Liver (tissue), 8 donors: ENCODE measurements at regions not wholly inside any gene's neighbourhood (a gene's known extent, or its start where the extent isn't known, plus 50 kb on each side); places are given as distances from the start of the nearest gene placed in this dataset.

Experiments
- DNase-seq: peaks from one replicate; pipeline ENCODE4 v3.0.0-alpha.2; 2017; ENCODE audit warnings: low spot score
- H3K27ac ChIP-seq, 2 donors: one replicate each; pipeline ENCODE4 v1.7.0; 2013; ENCODE audit warnings: inconsistent platforms in 2 of 2, low read length in 2 of 2, control low read depth in 1 of 2, low read depth in 1 of 2, mild to moderate bottlenecking in 1 of 2
- H3K27me3 ChIP-seq, 4 donors: one replicate each; pipeline versions ENCODE4 v1.6.1 to v1.7.0; 2013; ENCODE audit warnings: low read length in 3 of 4, inconsistent platforms in 1 of 4, mild to moderate bottlenecking in 1 of 4, moderate library complexity in 1 of 4; ENCODE audit not compliant: control insufficient read depth in 4 of 4, insufficient read depth in 4 of 4
- H3K36me3 ChIP-seq, 4 donors: one replicate each; pipeline versions ENCODE4 v1.6.1 to v1.7.0; 2013; ENCODE audit warnings: low read length in 3 of 4, mild to moderate bottlenecking in 3 of 4, low read depth in 1 of 4, moderate library complexity in 1 of 4; ENCODE audit not compliant: control insufficient read depth in 4 of 4, insufficient read depth in 3 of 4
- H3K4me1 ChIP-seq, 4 donors: one replicate each; pipeline versions ENCODE4 v1.6.1 to v1.7.0; 2013; ENCODE audit warnings: low read length in 3 of 4, mild to moderate bottlenecking in 3 of 4, moderate library complexity in 1 of 4; ENCODE audit not compliant: control insufficient read depth in 4 of 4, insufficient read depth in 4 of 4
- H3K4me3 ChIP-seq, 3 donors: one replicate each; pipeline versions ENCODE4 v1.6.1 to v1.7.0; 2013; ENCODE audit warnings: low read length in 3 of 3, control low read depth in 1 of 3, low read depth in 1 of 3, mild to moderate bottlenecking in 1 of 3
- H3K9ac ChIP-seq, 2 donors: one replicate each; pipeline ENCODE4 v1.7.0; 2013; ENCODE audit warnings: low read length in 2 of 2, mild to moderate bottlenecking in 2 of 2, moderate library complexity in 2 of 2, control low read depth in 1 of 2, low read depth in 1 of 2
- H3K9me3 ChIP-seq, 4 donors: one replicate each; pipeline versions ENCODE4 v1.6.1 to v1.7.0; 2013; ENCODE audit warnings: low read length in 3 of 4; ENCODE audit not compliant: control insufficient read depth in 4 of 4
- EGR1 ChIP-seq, 2 donors: IDR thresholded peaks; 2 replicates each; pipeline ENCODE4 v1.6.1; 2016 to 2018; ENCODE audit warnings: antibody characterized with exemption in 2 of 2, low read depth in 2 of 2
- FOXA1 ChIP-seq: IDR thresholded peaks from 2 replicates; pipeline ENCODE4 v1.6.1; 2016; ENCODE audit warnings: antibody characterized with exemption
- FOXA2 ChIP-seq: IDR thresholded peaks from 2 replicates; pipeline ENCODE4 v1.6.1; 2016; ENCODE audit warnings: antibody characterized with exemption
- GABPA ChIP-seq, 2 donors: IDR thresholded peaks in 1 of 2; conservative IDR thresholded peaks in 1 of 2; 2 replicates each; pipeline ENCODE4 v1.6.1; 2016; ENCODE audit warnings: antibody characterized with exemption in 2 of 2, mild to moderate bottlenecking in 1 of 2, moderate library complexity in 1 of 2
- HNF4A ChIP-seq, 2 donors: conservative IDR thresholded peaks; 2 replicates each; pipeline ENCODE4 v1.6.1; 2016; ENCODE audit warnings: antibody characterized with exemption in 2 of 2, mild to moderate bottlenecking in 2 of 2
- HNF4G ChIP-seq: IDR thresholded peaks from 2 replicates; pipeline ENCODE4 v1.6.1; 2016; ENCODE audit warnings: antibody characterized with exemption
- NR2F2 ChIP-seq: IDR thresholded peaks from 2 replicates; pipeline ENCODE4 v1.6.1; 2016; ENCODE audit warnings: antibody characterized with exemption
- RAD21 ChIP-seq, 2 donors: IDR thresholded peaks; 2 replicates each; pipeline ENCODE4 v1.6.1; 2016; ENCODE audit warnings: antibody characterized with exemption in 2 of 2, mild to moderate bottlenecking in 2 of 2
- RXRA ChIP-seq, 2 donors: IDR thresholded peaks; 2 replicates each; pipeline ENCODE4 v1.6.1; 2017 to 2018; ENCODE audit warnings: antibody characterized with exemption in 2 of 2, mild to moderate bottlenecking in 1 of 2
- SP1 ChIP-seq: IDR thresholded peaks from 2 replicates; pipeline ENCODE4 v1.6.1; 2018; ENCODE audit warnings: antibody characterized with exemption, mild to moderate bottlenecking
- YY1 ChIP-seq: IDR thresholded peaks from 2 replicates; pipeline ENCODE4 v1.6.1; 2016; ENCODE audit warnings: antibody characterized with exemption, mild to moderate bottlenecking
- WGBS: extraction: QIAGEN DNeasy Blood & Tissue Kit; methylation state at CpG from one replicate; pipeline ENCODE4 v1.1.7; 2013; 5-methylcytosine and 5-hydroxymethylcytosine counted together
- TF ChIP-seq, protein P1 (sequence below): fragments of 150-350 bp; IDR thresholded peaks from 2 replicates; pipeline ENCODE4 v1.5.1; 2017; ENCODE audit warnings: improper control_type of control experiment, low read depth, low read length; ENCODE audit not compliant: missing input control
- TF ChIP-seq, protein P2 (sequence below): IDR thresholded peaks from 2 replicates; pipeline ENCODE4 v1.6.1; 2016; ENCODE audit warnings: antibody characterized with exemption
- TF ChIP-seq, protein P3 (sequence below): IDR thresholded peaks from 2 replicates; pipeline ENCODE4 v1.6.1; 2016; ENCODE audit warnings: antibody characterized with exemption
- TF ChIP-seq, protein P4 (sequence below): IDR thresholded peaks from 2 replicates; pipeline ENCODE4 v1.6.1; 2016; ENCODE audit warnings: antibody characterized with exemption
- donor health status: healthy.
- donor health status: healthy.
- donor health status: healthy.
- donor health status: healthy.
- donor health status: healthy.

DNA sequence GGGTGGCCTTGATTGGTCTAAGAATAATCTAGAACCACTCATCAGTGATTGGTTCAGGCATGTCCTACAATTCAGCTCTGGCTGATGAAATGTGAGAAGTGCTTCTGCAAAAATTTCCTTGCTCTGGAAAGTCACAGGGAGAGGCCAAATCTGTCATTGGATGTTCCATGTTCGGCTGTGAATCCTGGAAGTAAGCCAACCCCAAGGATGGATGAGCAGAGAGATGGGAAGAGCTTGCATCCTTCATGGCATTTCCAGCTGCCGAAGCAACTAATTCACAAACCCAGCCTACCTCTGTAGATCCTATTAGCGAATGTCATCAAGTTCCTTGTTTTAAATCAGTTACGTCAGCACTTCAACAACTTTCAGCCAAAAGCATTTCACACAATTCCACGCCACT, 187.2 kb upstream of the SOX4 start:
- H3K9ac ChIP-seq: no peak overlapping the region
- WGBS: 91% methylated on average over 5 of the region's 5 CpGs
- no peak for TF ChIP-seq SP1
- no peak for TF ChIP-seq RXRA (IDR thresholded peaks at IDR 0.05)
- TF ChIP-seq, protein P1, sequence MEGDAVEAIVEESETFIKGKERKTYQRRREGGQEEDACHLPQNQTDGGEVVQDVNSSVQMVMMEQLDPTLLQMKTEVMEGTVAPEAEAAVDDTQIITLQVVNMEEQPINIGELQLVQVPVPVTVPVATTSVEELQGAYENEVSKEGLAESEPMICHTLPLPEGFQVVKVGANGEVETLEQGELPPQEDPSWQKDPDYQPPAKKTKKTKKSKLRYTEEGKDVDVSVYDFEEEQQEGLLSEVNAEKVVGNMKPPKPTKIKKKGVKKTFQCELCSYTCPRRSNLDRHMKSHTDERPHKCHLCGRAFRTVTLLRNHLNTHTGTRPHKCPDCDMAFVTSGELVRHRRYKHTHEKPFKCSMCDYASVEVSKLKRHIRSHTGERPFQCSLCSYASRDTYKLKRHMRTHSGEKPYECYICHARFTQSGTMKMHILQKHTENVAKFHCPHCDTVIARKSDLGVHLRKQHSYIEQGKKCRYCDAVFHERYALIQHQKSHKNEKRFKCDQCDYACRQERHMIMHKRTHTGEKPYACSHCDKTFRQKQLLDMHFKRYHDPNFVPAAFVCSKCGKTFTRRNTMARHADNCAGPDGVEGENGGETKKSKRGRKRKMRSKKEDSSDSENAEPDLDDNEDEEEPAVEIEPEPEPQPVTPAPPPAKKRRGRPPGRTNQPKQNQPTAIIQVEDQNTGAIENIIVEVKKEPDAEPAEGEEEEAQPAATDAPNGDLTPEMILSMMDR: no peak
- no peak for TF ChIP-seq HNF4G
- TF ChIP-seq EGR1 (IDR thresholded peaks at IDR 0.05; ENCODE audit: low read depth in 2 of 2): no peak
- TF ChIP-seq, protein P2, sequence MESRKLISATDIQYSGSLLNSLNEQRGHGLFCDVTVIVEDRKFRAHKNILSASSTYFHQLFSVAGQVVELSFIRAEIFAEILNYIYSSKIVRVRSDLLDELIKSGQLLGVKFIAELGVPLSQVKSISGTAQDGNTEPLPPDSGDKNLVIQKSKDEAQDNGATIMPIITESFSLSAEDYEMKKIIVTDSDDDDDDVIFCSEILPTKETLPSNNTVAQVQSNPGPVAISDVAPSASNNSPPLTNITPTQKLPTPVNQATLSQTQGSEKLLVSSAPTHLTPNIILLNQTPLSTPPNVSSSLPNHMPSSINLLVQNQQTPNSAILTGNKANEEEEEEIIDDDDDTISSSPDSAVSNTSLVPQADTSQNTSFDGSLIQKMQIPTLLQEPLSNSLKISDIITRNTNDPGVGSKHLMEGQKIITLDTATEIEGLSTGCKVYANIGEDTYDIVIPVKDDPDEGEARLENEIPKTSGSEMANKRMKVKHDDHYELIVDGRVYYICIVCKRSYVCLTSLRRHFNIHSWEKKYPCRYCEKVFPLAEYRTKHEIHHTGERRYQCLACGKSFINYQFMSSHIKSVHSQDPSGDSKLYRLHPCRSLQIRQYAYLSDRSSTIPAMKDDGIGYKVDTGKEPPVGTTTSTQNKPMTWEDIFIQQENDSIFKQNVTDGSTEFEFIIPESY: no peak
- no peak for TF ChIP-seq GABPA (IDR thresholded peaks at IDR 0.05 in 1 of 2, conservative IDR thresholded peaks at IDR 0.05 in 1 of 2)
- TF ChIP-seq, protein P3, sequence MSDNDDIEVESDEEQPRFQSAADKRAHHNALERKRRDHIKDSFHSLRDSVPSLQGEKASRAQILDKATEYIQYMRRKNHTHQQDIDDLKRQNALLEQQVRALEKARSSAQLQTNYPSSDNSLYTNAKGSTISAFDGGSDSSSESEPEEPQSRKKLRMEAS: no peak
- no peak for TF ChIP-seq RAD21 (IDR thresholded peaks at IDR 0.05)
- no peak for DNase-seq
- H3K9me3 ChIP-seq: no peaks in the 10 kb centered on the region
- H3K4me1 ChIP-seq: no peaks in the 10 kb centered on the region
- no peak overlapping the region for H3K27ac ChIP-seq
- no peaks in the 10 kb centered on the region for H3K27me3 ChIP-seq
- no peak overlapping the region for H3K4me3 ChIP-seq
- no peaks in the 10 kb centered on the region for H3K36me3 ChIP-seq

DNA sequence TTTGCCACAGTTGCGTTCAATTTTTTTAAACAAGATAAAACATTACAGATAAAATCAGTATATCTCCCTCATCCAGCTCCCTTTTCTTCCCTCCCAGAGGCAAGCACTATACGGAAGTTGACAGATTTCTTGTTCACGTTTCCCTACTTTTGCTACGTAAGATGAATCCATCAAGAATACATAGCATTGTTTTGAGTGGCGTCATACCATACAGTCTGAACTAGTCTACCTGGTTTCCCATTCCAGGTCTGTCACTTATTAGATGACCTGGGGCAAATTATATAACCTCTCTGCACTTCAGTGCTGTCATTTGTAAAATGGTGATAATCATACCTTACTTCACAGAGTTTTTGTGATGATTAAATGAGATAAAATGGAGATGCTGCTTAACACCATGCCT, 184.3 kb upstream of the SOX4 start:
- WGBS: 95% methylated on average over 5 of the region's 5 CpGs
- no peaks in the 10 kb centered on the region for H3K27me3 ChIP-seq
- no peak overlapping the region for H3K4me3 ChIP-seq
- TF ChIP-seq RXRA (IDR thresholded peaks at IDR 0.05) (no peak), RAD21 (IDR thresholded peaks at IDR 0.05) (no peak), YY1 (no peak)
- no peak overlapping the region for H3K27ac ChIP-seq
- no peak overlapping the region for H3K9ac ChIP-seq
- DNase-seq: no peak
- no peaks in the 10 kb centered on the region for H3K36me3 ChIP-seq
- H3K4me1 ChIP-seq: no peaks in the 10 kb centered on the region
- H3K9me3 ChIP-seq: no peaks in the 10 kb centered on the region

DNA sequence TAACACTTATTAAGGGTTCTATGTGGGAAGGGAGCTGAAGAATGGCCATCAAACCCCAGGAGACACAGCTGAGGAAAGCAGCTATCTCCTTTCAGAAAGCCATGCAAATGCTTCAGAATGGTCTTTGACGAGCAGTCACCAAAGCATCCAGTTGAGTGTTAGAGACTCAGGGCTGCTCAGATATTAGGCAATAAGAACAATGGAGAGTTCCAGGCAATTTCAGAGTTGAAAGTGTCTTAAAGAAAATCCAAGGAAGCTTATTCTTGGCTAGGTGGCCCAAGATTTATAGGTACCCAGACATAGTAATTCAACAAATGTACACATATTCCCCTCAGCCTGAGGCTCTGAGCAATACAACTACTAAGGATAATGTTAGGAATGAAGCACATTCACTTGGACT, 180.1 kb upstream of the SOX4 start:
- no peak overlapping the region for H3K27ac ChIP-seq
- no peaks in the 10 kb centered on the region for H3K36me3 ChIP-seq
- no peak overlapping the region for H3K9ac ChIP-seq
- no peaks in the 10 kb centered on the region for H3K27me3 ChIP-seq
- H3K4me3 ChIP-seq: no peak overlapping the region
- H3K4me1 ChIP-seq: no peaks in the 10 kb centered on the region
- no peak for DNase-seq
- no peaks in the 10 kb centered on the region for H3K9me3 ChIP-seq
- whole genome bisulfite sequencing: 93% methylated on average over 1 of the region's 1 CpG
- no peak for TF ChIP-seq RAD21 (IDR thresholded peaks at IDR 0.05)
- no peak for TF ChIP-seq EGR1 (IDR thresholded peaks at IDR 0.05; ENCODE audit: low read depth in 2 of 2)
- TF ChIP-seq, protein P2: no peak
- TF ChIP-seq HNF4A (conservative IDR thresholded peaks at IDR 0.05): no peak
- TF ChIP-seq, protein P1: no peak
- no peak for TF ChIP-seq GABPA (IDR thresholded peaks at IDR 0.05 in 1 of 2, conservative IDR thresholded peaks at IDR 0.05 in 1 of 2)
- TF ChIP-seq, protein P3: no peak
- TF ChIP-seq RXRA (IDR thresholded peaks at IDR 0.05): no peak
- no peak for TF ChIP-seq NR2F2
- no peak for TF ChIP-seq HNF4G
- TF ChIP-seq, protein P4, sequence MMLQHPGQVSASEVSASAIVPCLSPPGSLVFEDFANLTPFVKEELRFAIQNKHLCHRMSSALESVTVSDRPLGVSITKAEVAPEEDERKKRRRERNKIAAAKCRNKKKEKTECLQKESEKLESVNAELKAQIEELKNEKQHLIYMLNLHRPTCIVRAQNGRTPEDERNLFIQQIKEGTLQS: no peak
- no peak for TF ChIP-seq FOXA1
- no peak for TF ChIP-seq FOXA2
